Fibroblast of lung (primary cell): ENCODE measurements at regions not wholly inside any gene's neighbourhood (a gene's known extent, or its start where the extent isn't known, plus 50 kb on each side); places are given as distances from the start of the nearest gene placed in this dataset.

Experiments used
- EZH2 ChIP-seq: IDR thresholded peaks from 2 replicates; pipeline ENCODE4 v1.5.1; 2012; ENCODE audit warnings: low read length, control low read depth, mild to moderate bottlenecking; ENCODE audit errors: missing control alignments
- TF ChIP-seq, protein P1 (sequence below), 2 donors: IDR thresholded peaks in 1 of 2; conservative IDR thresholded peaks in 1 of 2; 1 replicate in 1 of 2; 2 replicates in 1 of 2; pipeline ENCODE4 v1.5.1; 2011 to 2012; ENCODE audit warnings: low read length in 2 of 2, control low read depth in 1 of 2, inconsistent platforms in 1 of 2, low read depth in 1 of 2, mild to moderate bottlenecking in 1 of 2

GRCh38 chr9:108411632-108412031 lies 444.2 kb downstream of the ACTL7B start:
- TF ChIP-seq, protein P1, sequence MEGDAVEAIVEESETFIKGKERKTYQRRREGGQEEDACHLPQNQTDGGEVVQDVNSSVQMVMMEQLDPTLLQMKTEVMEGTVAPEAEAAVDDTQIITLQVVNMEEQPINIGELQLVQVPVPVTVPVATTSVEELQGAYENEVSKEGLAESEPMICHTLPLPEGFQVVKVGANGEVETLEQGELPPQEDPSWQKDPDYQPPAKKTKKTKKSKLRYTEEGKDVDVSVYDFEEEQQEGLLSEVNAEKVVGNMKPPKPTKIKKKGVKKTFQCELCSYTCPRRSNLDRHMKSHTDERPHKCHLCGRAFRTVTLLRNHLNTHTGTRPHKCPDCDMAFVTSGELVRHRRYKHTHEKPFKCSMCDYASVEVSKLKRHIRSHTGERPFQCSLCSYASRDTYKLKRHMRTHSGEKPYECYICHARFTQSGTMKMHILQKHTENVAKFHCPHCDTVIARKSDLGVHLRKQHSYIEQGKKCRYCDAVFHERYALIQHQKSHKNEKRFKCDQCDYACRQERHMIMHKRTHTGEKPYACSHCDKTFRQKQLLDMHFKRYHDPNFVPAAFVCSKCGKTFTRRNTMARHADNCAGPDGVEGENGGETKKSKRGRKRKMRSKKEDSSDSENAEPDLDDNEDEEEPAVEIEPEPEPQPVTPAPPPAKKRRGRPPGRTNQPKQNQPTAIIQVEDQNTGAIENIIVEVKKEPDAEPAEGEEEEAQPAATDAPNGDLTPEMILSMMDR (conservative IDR thresholded peaks at IDR 0.05 in 1 of 2, IDR thresholded peaks at IDR 0.05 in 1 of 2; ENCODE audit: low read depth in 1 of 2, low read length in 2 of 2) = no peak
- no peak for TF ChIP-seq EZH2
